NCI-H2227 treated with DMSO at 0.1 percent for 48 hours (cell line): ENCODE measurements at regions not wholly inside any gene's neighbourhood (a gene's known extent, or its start where the extent isn't known, plus 50 kb on each side); places are given as distances from the start of the nearest gene placed in this dataset.

Source experiments
- DNase-seq: peaks from one replicate; lab custom pipeline; 2025; lab: John Stamatoyannopoulos, UW

DNA sequence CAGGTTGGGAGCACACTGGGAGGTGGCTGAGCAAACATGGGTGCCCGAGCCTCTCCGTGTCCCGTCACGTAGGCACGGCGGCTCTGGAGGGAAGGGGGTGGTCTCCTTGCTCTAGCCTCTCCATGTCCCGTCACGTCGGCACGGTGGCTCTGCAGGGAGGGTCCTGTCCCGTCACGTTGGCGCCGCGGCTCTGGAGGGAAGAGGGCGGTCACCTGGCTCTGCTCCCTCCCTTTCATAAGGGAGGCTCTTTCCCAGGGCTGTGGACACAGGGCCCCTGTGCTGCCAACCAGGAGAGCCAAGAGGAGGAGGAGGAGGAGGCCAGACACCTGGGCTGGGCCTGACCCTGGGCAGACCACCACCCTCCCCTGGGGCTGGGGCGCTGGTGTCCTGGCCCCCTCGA, 1173.7 kb downstream of the BRD1 start:
- no peak for DNase-seq

DNA sequence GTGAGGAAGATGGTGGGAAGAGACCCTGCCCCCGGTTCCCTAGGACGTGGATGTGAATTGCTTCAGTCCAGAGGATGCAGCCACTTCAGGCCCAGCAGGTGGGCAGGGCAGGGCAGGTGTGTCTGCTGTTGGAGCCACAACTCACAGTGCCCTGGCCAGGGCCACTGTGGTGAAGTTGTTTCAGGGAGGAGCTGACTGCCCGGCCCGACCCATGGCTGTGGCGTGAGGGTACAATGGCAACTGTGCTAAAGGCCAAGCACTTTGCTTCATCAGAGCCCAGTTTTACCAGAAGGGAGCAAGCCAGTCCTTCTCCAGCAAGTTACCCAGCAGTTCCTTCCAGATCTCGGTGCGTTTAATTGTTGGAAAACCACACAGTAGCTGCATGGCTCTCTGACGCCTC, 1174.4 kb downstream of the BRD1 start:
- DNase-seq, result no peak

DNA sequence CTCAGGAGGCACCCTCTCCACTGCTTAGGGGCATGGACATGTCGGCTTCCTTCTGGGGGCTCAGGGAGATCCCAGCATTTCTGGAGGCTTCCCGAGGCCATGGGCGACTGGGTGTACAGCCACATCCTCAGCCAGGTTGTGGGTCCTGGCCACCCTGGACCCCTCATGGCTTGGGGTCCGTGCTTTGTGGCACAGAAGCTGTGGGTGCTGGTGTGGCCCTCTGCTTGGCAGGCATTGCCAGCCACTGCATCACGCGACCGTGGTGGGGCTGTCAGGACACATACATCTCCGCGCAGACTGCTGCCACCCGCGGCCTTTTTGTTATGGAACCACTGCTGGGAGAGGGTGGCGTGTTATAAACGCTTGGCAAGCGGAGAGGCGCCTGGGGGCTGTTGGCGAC, 1174.9 kb downstream of the BRD1 start:
- DNase-seq, result no peak

DNA sequence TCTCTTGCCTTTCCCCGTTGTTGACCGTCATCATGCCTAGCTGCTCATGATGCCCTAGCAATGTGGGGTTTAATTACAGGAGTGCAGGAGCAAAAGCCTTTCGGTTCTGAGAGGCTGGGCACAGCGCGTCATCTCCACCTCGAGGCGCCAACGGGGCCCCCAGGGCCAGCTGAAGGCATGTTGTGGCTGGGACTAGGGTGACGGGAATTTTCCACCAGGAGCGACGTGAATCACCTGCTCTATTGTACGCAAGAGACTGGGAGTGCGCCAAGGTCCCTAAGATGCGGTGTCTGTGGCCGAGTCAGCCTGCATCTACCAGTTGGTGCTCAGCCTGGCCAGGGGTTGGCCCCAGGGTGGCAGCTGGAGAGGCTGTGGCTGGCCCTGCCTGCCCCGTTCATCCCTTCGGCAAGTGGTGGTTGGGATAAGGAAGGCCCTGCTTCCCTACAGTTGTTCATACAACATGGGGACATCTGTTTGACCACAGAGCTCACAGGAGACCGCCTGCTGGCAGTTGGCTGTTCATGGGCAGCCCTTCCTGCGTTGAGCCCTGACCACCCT, 1175.6 kb downstream of the BRD1 start:
- DNase-seq, result no peak

DNA sequence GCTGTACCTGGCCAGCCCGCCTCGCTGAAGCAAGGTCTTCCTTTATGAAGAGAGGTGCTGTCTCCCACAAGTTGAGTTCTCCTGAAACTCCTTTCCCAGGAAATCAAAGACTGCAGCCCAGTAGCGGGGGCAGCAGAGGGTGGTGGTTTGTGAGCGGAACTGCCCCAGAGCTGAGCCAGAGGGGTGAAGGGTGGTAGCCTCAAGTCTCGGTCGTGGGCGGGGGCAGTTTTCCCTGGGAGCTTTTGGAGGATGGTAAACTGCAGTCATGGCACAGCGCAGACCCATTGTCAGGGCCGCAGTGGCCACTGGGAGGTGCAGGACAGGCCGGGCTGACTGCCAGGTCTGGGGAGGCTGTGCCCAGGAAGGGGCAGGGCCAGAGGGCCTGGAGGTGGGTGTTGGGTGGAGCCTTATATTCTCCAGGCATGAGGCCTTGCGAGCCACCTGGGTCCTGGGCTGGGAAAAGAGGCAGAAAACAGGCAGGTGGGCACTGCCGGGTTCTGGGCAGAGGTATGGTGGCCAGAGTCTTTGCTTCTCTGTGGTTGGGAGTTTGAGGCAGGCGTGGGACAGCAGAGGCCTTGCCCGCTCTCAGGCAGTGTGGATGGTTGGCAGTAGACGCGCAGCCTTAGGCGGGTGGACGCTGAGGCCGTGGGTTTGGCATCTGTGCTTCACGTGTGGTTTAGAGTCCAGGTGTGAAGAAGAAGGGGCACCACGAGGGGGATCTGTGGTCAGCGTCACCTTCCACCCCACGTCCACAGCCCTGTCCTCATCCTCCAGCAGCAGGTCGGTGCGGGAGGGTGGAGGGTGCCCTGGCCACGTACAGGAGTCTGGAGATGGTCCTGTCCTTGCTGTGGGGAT, 1176.4 kb downstream of the BRD1 start:
- no peak for DNase-seq

DNA sequence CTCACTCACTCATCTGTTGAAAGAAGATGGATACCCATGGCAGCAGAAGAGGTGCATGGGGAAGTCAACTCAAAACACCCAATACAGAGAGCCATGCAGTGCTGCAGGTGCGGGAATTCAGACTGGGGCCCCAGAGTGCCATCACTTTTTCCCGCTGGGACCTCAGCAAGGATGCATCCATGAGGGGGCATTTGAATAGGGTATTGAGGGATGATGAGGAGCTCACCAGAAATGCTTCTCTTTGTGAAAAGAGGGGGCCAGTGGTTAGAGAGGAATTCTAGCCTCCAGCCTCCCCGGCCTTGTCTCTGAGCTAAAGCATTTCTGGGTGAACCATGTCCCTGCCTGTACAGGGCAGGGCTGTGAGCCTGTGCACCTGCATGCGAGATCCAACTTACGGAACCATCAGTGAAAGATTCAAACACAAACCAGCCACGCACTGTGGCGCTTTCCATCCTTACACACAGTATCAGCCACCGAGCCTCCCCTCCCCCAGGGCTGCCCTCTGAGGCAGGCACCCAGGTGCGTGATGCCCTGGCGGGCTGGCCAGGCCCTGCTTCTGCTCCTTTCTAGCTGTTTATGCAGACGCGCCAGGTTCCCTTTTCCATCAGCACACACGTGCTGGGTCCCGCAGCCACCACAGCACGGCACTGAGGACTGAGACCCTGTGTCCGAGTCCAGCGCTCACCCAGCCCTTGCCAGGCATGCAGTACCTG, 1177.2 kb downstream of the BRD1 start:
- no peak for DNase-seq

DNA sequence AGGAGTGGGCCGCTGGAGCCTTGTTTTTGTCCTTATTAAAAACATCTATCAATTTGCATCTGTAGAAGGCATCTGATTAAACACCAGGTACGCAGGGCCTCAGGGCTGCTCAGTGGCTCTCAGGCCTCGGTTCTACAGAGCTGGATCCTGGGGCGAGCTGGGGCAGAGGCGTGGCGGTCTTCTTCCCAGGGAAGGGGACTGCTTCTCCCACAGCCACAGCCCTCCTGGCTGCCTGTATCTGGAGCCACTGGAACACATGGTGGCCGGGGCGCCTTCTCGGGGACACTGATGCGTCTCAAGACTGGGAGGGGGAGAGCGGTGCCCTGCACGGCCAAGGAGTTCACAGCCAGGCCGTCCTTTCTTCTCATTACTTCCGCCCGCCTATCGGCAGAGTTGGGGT, 1178.2 kb downstream of the BRD1 start:
- no peak for DNase-seq

DNA sequence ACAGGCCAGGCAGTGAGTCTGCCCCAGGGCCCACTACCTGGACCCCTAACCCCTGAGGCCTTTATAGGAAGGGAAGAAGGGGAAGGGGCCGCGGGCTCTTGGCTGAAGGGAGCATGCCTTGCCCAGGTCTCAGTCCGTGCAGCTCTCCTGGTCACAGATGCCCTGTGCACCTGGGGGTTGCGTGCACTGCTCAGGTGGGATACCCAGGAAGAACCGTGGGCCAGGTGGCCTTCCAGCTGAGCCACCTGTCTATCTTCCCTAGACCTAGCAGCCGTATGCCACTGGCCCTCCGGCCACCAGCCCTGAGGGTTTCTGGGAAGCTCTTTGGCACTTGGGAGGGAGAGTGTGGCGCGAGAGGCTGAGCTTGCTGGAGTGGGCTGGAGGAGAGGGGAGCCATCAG, 1178.6 kb downstream of the BRD1 start:
- no peak for DNase-seq

DNA sequence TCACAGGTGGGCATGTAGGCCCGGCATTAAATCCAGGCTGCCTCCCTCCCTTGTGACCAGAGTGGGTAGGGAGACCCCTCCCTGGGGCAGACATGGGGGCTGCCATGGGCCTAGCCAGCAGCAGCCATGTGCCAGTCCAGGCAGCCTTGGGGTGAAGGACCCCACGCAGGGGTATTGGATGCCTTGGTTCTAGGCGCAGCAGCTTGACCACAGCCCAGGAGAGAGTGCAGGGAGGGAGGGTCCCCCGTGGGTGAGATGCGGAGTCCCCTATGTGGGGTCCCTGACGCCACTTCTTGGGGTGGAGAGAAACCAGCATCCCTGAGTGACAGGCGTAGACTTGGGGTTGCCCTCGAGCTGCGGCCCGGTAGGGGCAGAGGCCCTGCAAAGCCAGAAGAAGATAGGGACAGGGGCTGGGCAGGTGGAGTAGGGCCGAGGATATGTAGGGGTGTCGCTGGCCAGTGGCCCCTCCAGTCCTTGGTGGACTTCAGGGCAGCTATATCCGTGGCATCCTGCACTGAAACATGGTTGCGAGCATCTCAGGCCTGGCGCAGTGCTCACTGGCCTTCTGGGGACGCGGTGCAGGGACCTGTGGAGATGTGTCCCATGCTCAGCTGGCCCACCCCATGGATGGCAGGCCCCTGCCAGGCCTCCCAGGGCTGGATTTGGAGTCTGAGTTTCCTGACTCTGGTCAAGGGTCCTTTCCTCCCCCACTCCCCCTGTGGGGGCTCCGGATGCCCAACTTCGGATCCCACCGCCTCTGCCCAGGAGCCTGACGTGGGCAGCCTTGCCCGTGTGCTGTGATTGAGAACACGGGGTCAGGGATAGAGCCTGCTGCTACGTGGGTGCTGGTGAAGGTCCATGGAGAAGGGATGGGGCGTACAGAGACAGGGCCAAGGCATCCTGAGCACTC, 1179.8 kb downstream of the BRD1 start:
- DNase-seq, result no peak

DNA sequence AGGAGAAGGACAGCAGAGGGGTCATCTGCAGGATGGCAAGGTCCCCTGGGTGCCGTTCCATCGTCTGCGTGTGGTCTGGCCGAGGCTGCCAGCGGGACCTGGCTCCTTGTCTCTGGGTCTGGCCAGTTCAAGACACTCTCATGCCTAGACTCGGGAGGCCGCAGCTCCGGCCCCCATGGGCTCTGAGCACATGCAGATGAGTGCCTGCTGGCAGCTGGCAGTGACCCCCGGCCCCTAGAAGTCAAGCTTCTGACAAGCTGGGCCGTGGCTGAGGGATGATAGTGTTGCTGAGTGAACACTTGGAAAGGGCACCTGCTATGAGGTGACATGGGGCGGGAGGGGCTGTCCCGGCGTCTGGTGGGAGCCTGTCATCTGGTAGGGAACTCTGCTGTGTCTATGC, 1180.6 kb downstream of the BRD1 start:
- DNase-seq, result no peak

DNA sequence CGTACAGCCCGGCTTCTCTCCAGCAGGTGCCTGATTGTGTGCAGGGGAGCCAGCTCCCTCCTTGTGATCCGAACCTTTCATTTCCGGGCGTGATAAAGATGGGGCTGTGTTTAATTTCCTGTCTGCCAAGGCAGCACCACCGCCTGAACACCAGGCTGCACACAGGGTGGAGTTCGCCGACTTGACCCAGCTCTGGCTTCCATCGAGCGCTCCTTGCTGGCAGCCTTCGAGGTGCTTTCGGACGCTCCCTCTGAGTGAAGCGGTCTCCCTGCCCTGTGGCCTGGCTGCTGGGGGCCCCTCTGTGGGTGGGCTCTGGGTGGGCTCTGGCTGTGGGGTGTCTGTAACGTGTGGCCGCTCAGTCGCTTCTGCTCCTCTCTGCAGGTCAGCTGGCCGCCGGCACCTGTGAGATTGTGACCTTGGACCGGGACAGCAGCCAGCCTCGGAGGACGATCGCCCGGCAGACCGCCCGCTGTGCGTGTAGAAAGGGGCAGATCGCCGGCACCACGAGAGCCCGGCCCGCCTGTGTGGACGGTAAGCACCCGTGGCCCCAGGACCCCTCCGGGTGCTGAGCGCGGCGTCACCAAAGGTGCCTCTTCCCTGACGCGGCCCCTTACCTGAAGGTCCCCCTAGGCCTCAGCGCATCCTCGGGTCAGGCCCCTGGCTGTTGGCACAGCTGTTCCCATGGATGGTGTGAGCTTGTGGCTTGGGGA, 1181.3 kb downstream of the BRD1 start:
- DNase-seq, result no peak

DNA sequence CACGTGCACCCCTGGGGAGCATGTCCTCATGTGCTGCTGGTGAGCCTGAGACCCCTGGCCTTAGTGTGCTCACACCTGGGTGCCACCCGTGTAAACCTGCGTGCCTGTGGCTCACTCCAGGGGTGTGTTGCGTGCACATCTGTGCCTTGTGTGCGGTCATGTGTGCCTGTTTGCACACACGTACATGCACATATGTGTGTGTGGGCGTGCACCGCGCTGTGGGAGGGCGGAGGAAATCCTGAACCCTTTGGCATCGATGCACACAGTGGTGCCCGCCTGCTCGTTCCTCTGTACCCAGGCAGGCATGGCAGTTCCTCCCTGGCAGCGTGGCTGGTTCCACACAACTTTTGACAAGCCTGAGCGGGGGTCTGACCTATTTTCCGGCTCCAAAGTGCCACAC, 1181.9 kb downstream of the BRD1 start:
- DNase-seq, result no peak

DNA sequence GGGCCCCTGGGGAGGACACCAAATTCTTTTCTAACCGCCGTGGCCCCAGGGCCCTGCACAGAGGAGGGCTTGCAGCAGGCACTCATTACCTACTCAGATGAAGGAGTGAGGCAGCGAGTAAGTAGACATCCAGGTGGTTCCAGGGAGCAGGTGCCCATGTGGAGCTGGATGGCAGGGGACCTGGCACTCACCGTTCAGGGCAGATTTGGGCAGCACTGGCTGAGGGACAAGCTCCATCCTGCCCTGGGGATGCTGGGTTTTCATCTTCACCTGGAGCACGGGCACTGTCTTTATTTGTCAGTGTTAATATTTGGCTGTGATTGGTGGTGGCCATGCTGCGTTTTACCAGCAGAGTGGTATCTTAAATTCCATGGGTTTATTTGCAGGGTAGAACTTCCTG, 1182.7 kb downstream of the BRD1 start:
- DNase-seq, result no peak

DNA sequence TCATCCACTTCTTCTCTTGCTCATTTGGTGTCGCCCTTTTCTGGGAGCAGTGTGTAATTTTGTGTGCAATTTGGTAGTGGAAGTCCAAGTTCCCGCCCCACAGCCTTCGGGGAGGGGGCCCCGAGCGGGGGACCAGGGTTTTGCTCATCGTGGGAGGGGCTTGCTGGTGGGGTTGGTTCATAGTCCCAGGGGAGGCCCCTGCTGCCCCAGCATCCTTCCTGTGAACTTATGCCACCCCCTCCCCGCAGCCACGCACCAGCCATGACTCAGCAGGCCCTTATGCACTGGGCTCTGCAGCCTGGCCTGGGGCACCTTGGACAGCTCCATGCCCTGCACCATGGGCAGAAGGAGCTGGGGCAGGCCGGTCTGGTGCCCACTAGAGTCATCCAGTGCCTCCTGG, 1183.6 kb downstream of the BRD1 start:
- no peak for DNase-seq

DNA sequence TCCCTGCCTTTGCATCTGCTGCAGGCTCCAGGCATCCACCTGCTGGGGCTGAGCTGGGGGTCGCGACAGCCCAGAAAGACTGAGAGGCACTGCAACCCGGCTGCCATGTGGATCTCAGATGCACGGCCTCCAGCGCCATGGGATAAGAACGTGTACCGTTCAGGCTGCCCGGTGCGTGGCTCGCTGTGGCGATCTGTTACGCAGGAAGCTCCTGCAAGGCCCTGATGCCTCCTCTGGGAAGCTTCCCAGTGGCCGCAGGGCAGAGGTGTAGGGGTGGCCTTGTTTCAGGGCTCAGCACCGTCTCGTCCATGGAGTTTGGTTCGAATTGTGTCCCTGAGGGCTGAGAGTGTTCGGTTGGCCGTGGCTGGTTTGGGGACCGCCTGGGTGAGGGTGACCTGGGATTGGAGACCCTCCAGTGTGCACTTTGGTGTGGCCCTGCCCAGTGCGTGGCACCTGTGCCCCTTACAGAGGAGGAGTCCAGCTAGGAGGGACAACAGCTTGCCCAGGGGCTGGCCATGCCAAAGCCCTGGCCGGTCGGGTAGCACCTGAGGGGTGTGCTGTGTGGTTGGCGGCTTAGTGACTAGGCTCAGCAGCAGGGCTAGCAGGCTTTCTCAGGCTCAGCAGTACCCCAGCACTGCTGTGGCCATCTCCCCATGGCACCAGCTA, 1184.5 kb downstream of the BRD1 start:
- DNase-seq, result no peak

DNA sequence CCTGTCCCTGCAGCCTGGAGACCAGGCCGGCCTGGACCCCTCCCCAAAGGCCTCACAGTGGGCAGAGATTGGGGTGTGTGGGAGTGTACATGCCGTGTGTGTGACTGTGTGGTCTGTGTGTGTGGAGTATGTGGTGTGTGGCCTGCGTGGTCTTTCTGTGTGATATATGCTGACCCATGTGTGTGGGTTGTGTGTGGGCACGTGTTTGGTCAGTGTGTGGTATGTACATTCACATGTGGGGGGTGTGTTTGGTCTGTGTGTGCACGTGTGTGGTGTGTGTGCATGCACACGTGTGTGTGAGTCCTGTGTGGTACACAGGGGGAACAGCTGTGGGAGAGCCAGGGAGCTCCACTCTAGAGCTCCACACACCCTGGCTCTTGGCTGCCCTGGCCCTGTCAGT, 1185.1 kb downstream of the BRD1 start:
- no peak for DNase-seq

DNA sequence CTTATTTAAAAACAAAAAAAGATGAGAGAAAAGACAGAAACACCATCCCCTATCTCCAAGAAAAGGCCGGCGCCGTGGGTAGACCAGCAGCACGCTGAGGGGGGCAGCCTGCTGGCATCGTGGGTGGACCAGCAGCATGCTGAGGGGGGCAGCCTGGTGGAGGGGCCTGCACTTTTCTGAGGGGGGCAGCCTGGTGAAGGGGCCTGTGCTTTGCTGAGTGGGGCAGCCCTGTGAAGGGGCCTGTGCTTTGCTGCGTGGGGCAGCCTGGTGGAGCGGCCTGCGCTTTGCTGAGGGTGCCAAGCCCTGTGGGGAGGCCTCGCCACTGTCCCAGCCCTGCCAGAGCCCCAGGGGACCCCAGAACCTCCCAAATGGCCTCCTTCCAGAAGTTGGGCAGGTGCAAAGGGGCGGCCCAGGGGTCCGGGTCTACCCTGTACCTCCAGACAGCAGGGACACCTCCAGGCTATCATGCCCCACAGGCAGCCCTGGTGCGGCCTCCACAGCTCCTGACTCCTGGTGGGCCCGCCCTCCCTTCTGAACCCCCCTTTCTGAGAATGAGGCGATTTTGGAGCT, 1185.7 kb downstream of the BRD1 start:
- DNase-seq, result no peak

DNA sequence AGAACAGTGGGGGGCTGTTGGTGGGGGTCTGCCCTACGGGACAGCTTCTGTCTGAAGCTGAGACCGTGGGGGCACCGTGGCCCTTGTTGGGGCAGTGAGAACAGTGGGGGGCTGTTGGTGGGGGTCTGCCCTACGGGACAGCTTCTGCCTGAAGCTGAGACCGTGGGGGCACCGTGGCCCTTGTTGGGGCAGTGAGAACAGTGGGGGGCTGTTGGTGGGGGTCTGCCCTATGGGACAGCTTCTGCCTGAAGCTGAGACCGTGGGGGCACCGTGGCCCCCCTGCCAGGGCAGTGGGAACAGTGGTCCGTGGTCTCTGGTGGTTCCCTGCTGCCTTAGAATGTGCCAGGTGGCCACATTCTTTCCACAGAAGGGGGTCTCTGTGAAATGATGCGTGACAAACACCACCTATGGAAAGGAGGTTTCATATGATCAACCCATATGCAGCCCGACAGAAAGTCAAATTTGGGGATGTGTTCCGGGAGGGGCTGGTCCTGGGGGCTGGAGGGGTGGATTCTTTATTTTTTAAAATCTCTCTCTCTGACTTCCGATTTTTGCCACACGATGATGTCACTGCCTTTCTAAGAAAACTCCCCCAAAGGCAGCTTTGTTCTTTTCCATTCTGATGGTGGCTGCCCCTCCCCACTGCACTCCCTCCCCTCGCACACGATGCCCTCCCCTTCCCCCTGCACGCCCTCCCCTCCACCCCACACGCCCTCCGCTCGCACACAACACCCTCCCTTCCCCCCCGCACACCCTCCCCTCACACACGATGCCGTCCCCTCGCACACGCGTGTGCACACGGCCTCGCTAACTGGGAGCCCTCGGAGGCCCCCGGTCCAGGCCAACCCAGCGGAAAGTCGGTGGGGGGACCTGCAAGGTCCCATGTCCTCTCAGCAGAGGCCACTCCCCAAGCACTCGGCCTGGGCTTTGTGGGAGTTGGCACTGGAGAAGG, 1186.5 kb downstream of the BRD1 start:
- DNase-seq, result no peak

DNA sequence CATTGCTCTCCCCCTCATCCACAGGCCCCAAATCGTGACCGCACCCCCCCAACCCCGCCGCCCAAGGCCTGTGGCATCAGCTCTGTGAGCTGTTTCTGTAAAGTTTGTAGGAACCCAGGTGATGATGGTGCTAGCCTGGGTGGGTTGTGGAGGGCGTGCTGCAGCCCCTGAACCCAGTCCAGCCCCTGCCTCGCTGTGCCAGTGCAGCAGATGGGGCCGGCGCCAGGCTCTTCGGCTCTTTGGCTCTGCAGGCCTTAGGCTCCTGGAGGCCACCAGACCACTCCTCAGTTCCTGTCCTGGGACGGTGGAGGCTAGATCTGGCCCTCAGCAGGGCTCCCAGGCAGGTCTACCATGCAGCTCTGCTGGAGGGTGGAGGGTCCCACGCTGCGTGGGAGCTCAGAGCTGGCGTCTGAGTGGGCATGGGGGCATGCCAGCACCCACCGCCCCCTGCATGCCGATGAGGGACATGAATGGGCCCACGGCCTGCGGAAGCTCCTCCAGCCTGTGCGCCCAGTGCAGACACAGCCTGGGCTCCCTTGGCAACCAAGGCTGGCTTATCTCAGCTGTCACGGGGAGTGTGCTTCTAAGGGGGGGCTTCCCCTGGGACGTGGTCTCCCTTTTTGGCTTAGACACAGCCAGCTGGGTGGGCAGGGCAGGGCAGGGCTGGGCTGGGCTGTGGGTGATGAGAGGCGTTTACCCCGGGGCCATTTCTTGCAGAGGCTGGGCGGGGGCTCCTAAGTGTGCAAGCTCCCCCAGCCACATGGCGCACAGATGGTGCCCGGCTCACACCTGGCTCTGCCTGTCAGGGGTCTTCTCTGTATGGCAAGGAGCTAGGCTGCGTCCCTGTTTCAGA, 1187.6 kb downstream of the BRD1 start:
- no peak for DNase-seq
